Esophagus squamous epithelium (tissue), 4 donors: ENCODE measurements at regions not wholly inside any gene's neighbourhood (a gene's known extent, or its start where the extent isn't known, plus 50 kb on each side); places are given as distances from the start of the nearest gene placed in this dataset.

Experiments used
- CTCF ChIP-seq, 6 experiments: fragments of 450-650 bp in 4 of 6; fragments of 200-600 bp in 2 of 6; sonication (generic) in 2 of 6; IDR thresholded peaks; one replicate each; pipeline ENCODE4 v1.5.1; 2016 to 2019; ENCODE audit warnings: antibody characterized with exemption in 6 of 6, mild to moderate bottlenecking in 4 of 6, moderate library complexity in 4 of 6
- POLR2A ChIP-seq, 4 donors: fragments of 450-650 bp; IDR thresholded peaks; one replicate each; pipeline ENCODE4 v1.6.1; 2017; ENCODE audit warnings: antibody characterized with exemption in 4 of 4, mild to moderate bottlenecking in 4 of 4, moderate library complexity in 3 of 4

- TF ChIP-seq CTCF (IDR thresholded peaks at IDR 0.05) = no peak
- no peak for TF ChIP-seq POLR2A (IDR thresholded peaks at IDR 0.05)
Observed at GRCh38 chr1:90411185-90411584, 305.9 kb downstream of the BARHL2 start.
